NB4 (cell line): ENCODE measurements at regions not wholly inside any gene's neighbourhood (a gene's known extent, or its start where the extent isn't known, plus 50 kb on each side); places are given as distances from the start of the nearest gene placed in this dataset.
"Not testable (repeated sequence)": the region's sequence is repeated elsewhere in the genome, so short reads cannot be mapped to it uniquely, and the experiment has no call there.

Experiments used
- DNase-seq: peaks from one replicate; pipeline ENCODE4 v3.0.0; 2010; ENCODE audit warnings: low read depth
- H3K4me3 ChIP-seq: one replicate; pipeline ENCODE4 v1.5.1; 2011; ENCODE audit warnings: mild to moderate bottlenecking, low read depth, low read length, moderate library complexity
- MYC ChIP-seq: IDR thresholded peaks from 2 replicates; pipeline ENCODE4 v1.6.1; 2011; ENCODE audit warnings: low read depth, low read length
- POLR2A ChIP-seq: IDR thresholded peaks from 2 replicates; pipeline ENCODE4 v1.6.1; 2011; ENCODE audit warnings: mild to moderate bottlenecking; ENCODE audit not compliant: insufficient read length; ENCODE audit errors: extremely low read depth
- TF ChIP-seq, protein P1 (sequence below): IDR thresholded peaks from one replicate; pipeline ENCODE4 v1.5.1; 2012; ENCODE audit warnings: low read depth, low read length
- TF ChIP-seq, protein P2 (sequence below): IDR thresholded peaks from 2 replicates; pipeline ENCODE4 v1.6.1; 2011; ENCODE audit warnings: low read depth, low read length

DNA sequence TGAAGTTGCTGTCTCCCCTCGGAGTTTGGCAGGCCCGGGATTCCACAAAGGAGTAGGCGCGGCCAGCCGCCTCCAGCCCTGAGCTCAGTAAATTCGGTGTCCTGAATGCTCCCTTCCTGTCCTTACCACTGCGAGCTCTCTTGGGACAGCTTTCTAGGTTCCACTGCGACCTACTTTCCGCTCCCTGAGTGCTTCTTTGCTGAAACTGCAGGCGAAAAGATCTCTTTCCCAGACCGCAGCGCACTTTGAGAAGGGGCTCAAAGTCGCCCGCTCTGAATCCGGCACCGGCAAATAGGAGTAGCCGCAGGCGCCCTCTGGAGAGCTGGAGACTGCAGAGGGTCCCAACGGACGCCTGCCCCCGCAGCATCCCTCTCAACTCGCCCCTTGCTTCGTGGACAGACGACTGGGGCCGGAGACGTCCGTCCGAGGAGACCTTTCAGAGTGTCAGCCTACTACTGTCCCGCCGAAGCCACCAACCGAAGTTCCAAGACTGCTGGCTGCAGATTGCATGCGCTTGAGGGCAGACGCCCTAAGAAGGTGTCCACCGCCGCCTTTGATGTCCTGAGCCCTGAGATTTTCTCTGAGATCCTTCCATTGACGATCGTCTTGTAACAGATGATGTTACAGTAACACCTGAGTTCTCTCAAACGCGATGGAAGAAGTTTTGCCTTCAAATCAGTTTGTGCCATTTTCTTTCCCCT, 96.0 kb downstream of the ANXA2R start:
- TF ChIP-seq, protein P1, sequence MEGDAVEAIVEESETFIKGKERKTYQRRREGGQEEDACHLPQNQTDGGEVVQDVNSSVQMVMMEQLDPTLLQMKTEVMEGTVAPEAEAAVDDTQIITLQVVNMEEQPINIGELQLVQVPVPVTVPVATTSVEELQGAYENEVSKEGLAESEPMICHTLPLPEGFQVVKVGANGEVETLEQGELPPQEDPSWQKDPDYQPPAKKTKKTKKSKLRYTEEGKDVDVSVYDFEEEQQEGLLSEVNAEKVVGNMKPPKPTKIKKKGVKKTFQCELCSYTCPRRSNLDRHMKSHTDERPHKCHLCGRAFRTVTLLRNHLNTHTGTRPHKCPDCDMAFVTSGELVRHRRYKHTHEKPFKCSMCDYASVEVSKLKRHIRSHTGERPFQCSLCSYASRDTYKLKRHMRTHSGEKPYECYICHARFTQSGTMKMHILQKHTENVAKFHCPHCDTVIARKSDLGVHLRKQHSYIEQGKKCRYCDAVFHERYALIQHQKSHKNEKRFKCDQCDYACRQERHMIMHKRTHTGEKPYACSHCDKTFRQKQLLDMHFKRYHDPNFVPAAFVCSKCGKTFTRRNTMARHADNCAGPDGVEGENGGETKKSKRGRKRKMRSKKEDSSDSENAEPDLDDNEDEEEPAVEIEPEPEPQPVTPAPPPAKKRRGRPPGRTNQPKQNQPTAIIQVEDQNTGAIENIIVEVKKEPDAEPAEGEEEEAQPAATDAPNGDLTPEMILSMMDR: no peak
- TF ChIP-seq POLR2A: no peak
- no peak for TF ChIP-seq MYC
- TF ChIP-seq, protein P2, sequence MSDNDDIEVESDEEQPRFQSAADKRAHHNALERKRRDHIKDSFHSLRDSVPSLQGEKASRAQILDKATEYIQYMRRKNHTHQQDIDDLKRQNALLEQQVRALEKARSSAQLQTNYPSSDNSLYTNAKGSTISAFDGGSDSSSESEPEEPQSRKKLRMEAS: no peak
- DNase-seq: no peak
- no peak overlapping the region for H3K4me3 ChIP-seq

DNA sequence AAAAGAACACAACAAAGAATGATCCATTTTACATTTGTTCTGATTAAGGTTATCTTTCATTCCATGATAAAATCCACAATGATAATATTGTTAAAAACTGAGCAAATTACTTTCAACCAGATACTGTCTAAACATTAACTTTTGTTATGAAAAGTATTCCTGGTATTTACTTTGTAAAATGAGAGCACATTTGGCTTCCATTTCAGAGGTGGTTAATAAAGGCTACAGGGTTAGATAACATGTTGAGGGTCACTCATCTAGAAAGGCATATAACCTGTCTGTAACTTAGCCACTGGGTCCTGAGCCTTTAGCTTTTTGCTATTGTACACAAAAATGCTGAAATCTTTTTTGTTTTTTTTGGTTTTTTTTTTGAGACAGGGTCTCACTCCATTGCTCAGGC, 99.3 kb downstream of the ANXA2R start:
- TF ChIP-seq, protein P1: no peak
- no peak for TF ChIP-seq MYC
- TF ChIP-seq, protein P2: no peak
- no peak for TF ChIP-seq POLR2A

DNA sequence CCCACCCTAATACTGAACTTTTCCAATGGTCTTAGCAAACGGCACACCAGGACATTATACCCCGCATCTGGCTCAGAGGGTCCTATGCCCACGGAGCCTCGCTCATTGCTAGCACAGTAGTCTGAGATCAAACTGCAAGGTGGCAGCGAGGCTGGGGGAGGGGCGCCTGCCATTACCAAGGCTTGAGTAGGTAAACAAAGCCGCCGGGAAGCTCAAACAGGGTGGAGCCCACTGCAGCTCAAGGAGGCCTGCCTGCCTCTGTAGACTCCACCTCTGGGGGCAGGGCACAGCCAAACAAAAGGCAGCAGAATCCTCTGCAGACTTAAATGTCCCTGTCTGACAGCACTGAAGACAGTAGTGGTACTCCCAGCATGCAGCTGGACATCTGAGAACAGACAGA, 108.1 kb downstream of the ANXA2R start:
- not testable (repeated sequence) for DNase-seq, H3K4me3 ChIP-seq

More for the DNA sequence above, 99.3 kb downstream of the ANXA2R start:
- no peak overlapping the region for H3K4me3 ChIP-seq
- no peak for DNase-seq

DNA sequence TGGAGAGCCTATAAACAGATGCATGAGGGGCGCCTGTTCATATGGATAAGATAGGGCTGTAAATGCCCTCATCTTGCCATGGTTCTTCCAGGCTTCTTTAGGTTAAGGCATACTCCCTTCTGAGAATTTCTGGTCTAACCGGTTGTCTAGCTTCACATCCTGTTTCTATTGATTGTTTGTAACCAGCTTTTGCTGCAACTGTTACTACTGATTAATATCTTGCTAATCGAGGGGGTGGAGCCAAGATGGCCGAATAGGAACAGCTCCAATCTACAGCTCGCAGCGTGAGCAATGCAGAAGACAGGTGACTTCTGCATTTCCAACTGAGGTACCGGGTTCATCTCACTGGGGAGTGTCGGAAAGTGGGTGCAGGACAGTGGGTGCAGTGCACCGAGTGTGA, 108.7 kb downstream of the ANXA2R start:
- DNase-seq: not testable (repeated sequence)

DNA sequence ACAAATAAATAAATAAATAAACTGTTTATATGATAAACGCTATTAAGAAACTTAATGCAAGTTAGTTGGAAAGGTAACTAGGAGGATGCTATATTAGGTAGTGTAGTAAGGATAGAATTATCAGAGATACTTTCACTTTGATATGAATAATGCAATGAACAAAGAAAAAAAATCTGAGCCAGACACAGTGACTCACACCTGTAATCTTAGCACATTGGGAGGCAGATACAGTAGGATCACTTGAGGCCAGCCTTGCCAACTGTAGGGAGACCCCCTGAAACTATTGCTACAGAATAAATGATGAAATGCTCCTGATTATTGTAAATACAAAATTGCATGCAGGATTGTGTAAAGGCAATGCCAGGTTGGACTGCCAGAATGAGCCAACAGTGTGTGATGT, 109.2 kb downstream of the ANXA2R start:
- TF ChIP-seq, protein P2: no peak
- TF ChIP-seq POLR2A (no peak), MYC (no peak)
- TF ChIP-seq, protein P1: no peak
- H3K4me3 ChIP-seq: no peak overlapping the region
- DNase-seq: no peak

More for the DNA sequence above, 108.7 kb downstream of the ANXA2R start:
- H3K4me3 ChIP-seq: not testable (repeated sequence)

DNA sequence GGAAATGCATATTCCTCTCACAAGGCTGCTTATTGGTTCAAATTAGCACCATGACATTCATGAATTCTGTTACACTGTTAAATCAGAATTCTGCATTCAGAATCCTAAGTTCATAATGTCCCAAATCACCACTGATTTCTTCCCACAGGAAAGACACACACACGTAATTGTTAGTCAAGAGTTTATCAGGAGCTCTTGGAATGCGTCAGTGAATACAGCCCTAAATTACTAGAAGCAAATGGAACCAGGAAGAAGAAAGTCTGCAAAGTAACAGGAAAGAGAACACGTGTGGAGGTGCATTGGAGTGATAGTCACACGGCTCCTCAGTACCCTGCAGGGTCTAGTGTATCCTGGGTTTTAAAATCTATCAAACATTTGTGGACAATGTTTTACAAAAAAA, 110.2 kb downstream of the ANXA2R start:
- no peak overlapping the region for H3K4me3 ChIP-seq
- TF ChIP-seq, protein P2: no peak
- TF ChIP-seq, protein P1: no peak
- no peak for TF ChIP-seq POLR2A
- TF ChIP-seq MYC: no peak
- DNase-seq: no peak

DNA sequence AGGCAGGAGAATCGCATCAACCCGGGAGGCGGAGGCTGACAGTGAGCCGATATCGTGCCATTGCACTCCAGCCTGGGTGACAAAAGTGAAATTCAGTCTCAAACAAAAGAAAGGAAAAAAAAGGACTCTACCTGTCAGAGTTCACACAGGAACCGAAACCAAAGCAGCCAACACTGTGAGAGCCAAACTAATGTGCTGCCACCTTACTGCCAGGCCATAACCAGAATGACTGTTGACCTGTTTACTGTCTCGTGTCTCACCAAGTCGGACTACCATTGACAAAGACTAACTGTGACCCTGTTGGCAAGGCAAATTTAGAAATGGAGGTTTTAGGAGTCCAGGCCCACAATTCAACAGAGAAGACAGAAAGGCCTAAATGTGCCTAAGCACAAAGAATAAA, 112.4 kb downstream of the ANXA2R start:
- H3K4me3 ChIP-seq: no peak overlapping the region
- DNase-seq: no peak
- TF ChIP-seq POLR2A: no peak
- TF ChIP-seq, protein P1: no peak
- TF ChIP-seq, protein P2: no peak
- TF ChIP-seq MYC: no peak
